ENCODE measurements at regions not wholly inside any gene's neighbourhood (a gene's known extent, or its start where the extent isn't known, plus 50 kb on each side); places are given as distances from the start of the nearest gene placed in this dataset.
"Not testable (repeated sequence)": the region's sequence is repeated elsewhere in the genome, so short reads cannot be mapped to it uniquely, and the experiment has no call there.

DNA sequence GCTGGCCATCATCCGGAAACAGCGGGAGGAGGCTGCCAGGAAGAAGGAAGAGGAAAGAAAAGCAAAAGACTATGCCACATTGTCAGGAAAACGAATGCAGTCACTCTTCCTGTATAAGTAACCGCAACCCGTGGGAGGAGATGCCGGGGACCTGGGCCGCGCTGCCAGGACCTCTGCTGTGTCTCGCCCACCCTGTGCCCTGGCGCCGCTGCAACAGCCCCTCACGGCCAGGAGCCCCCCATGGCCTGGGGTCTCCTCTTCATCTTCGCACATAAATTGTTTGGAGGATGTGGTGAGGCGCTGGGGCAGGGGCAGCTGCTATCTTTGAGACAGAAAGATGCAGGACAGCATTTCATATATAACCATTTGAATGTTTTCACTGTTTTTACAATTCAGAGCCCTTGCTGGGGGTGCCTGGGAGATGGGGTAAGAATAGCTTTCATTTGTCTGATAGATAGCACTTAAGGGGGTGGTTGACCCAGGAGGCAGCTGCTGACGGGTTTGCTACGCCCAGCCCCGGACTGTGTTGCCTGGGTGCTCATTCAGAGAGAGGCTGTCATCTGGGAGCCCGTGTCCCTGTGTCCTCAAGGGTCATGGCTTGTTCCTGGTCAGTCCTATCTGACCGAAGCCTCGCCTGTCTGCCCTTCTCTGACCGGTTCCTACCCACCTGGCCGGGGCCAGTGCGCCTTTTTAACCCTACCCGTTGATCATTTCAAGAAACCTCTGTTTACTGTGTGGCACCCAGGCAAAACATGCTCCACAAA is 1067.7 kb upstream of the COX7C start:
- TF ChIP-seq EP300 (IDR thresholded peaks at IDR 0.05) (no peak), POLR2A (IDR thresholded peaks at IDR 0.05) (no peak), POLR2AphosphoS5 (IDR thresholded peaks at IDR 0.05) (no peak)
- TF ChIP-seq, protein P1, sequence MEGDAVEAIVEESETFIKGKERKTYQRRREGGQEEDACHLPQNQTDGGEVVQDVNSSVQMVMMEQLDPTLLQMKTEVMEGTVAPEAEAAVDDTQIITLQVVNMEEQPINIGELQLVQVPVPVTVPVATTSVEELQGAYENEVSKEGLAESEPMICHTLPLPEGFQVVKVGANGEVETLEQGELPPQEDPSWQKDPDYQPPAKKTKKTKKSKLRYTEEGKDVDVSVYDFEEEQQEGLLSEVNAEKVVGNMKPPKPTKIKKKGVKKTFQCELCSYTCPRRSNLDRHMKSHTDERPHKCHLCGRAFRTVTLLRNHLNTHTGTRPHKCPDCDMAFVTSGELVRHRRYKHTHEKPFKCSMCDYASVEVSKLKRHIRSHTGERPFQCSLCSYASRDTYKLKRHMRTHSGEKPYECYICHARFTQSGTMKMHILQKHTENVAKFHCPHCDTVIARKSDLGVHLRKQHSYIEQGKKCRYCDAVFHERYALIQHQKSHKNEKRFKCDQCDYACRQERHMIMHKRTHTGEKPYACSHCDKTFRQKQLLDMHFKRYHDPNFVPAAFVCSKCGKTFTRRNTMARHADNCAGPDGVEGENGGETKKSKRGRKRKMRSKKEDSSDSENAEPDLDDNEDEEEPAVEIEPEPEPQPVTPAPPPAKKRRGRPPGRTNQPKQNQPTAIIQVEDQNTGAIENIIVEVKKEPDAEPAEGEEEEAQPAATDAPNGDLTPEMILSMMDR (IDR thresholded peaks at IDR 0.05): no peak
- no peak for DNase-seq (ENCODE audit: low spot score in 2 of 2)
- H3K27me3 ChIP-seq: no peaks in the 10 kb centered on the region
- WGBS: 90% methylated on average over 24 of the region's 24 CpGs
- no peak overlapping the region for H3K4me3 ChIP-seq
- H3K4me1 ChIP-seq: no peaks in the 10 kb centered on the region
- H3K36me3 ChIP-seq: no peaks in the 10 kb centered on the region
- no peak overlapping the region for H3K27ac ChIP-seq
- peaks cover 14% of the 10 kb centered on the region for H3K9me3 ChIP-seq

DNA sequence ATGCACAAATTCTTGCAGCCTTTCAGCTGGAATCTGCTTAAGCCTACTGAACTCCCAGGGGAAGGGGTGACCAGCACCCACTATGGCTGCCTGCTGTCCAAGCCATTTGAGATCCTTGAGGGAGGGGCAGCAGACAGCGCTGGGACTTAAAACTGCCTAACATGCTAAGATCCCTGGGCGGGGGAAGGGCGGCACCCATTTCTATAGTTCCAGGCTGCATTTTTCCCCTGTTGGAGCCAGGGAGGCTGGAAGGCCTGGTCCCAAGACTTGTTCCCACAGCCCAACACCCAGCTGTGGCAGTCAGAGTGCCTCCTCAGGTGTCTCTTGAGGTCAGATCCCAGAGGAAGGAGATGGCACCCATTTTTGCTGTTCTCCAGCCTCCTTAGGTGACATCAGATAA is 1061.3 kb upstream of the COX7C start:
- Histone ChIP-seq H3K9me3 (peaks cover 27% of the 10 kb centered on the region), H3K4me1 (no peaks in the 10 kb centered on the region), H3K27ac (no peak overlapping the region), H3K27me3 (no peaks in the 10 kb centered on the region), H3K4me3 (no peak overlapping the region), H3K36me3 (no peaks in the 10 kb centered on the region)
- TF ChIP-seq, protein P1 (IDR thresholded peaks at IDR 0.05): no peak
- TF ChIP-seq EP300 (IDR thresholded peaks at IDR 0.05): no peak
- TF ChIP-seq POLR2AphosphoS5 (IDR thresholded peaks at IDR 0.05): no peak
- TF ChIP-seq POLR2A (IDR thresholded peaks at IDR 0.05): no peak
- 93% methylated on average over 3 of the region's 3 CpGs for whole genome bisulfite sequencing
- peak in 1 of 2 donors; percentile 71 for DNase-seq (ENCODE audit: low spot score in 2 of 2)

DNA sequence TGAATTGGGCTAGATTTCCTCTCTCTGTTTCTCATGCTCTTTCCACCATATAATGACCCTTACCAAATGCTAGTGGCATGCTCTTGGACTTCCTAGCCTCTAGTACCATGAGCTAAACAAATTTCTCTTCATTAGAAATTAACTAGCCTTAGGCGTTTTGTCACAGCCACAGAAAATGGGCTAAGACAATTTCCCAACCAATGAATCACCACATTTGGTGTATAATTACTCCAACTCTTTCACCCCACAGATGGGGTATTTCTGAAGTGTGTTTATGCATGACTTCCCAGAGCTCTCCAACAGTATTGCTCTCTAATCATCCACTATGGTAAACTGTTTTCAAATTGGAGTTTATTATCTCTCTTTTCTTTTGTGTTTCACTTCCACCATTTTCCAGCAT is 1041.1 kb upstream of the COX7C start:
- no peaks in the 10 kb centered on the region for H3K36me3 ChIP-seq
- H3K4me3 ChIP-seq: no peak overlapping the region
- 75% methylated on average over 1 of the region's 1 CpG for WGBS
- H3K27me3 ChIP-seq: no peaks in the 10 kb centered on the region
- H3K4me1 ChIP-seq: no peaks in the 10 kb centered on the region
- no peak for DNase-seq (ENCODE audit: low spot score in 2 of 2)
- TF ChIP-seq POLR2A (IDR thresholded peaks at IDR 0.05) (no peak), EP300 (IDR thresholded peaks at IDR 0.05) (no peak), POLR2AphosphoS5 (IDR thresholded peaks at IDR 0.05) (no peak)
- TF ChIP-seq, protein P1 (IDR thresholded peaks at IDR 0.05): no peak
- no peaks in the 10 kb centered on the region for H3K9me3 ChIP-seq
- no peak overlapping the region for H3K27ac ChIP-seq

DNA sequence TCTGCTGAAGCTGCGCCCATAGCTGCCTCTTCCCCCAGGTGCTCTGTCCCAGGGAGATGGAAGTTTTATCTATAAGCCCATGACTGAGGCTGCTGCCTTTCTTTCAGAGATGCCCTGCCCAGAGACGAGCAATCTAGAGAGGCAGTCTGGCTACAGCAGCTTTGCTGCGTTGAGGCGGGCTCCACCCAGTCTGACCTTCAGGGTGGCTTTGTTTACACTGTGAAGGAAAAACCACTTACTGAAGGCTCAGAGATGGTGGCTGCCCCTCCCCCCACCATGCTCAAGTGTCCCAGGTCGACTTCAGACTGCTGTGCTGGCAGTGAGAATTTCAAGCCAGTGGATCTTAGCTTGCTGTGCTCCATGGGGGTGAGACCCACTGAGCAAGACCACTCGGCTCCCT is 1029.9 kb upstream of the COX7C start:
- not testable (repeated sequence) for H3K4me3 ChIP-seq; DNase-seq (ENCODE audit: low spot score in 2 of 2); H3K4me1 ChIP-seq; H3K27ac ChIP-seq; H3K9me3 ChIP-seq; H3K27me3 ChIP-seq; H3K36me3 ChIP-seq
- WGBS: 41% methylated on average over 4 of the region's 6 CpGs

DNA sequence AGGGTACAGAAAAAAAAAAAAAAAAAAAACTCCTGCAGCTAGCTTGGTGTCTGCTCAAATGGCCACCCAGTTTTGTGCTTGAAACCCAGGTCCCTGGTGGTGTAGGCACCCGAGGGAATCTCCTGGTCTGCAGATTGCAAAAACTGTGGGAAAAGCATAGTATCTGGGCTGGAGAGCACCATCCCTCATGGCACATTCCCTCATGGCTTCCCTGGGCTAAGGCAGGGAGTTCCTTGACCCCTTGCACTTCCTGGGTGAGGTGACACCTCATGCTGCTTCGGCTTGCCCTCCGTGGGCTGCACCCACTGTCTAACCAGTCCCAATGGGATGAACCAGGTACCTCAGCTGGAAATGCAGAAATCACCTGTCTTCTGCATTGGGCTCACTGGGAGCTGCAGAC is 1029.5 kb upstream of the COX7C start:
- 97% methylated on average over 3 of the region's 3 CpGs for WGBS

DNA sequence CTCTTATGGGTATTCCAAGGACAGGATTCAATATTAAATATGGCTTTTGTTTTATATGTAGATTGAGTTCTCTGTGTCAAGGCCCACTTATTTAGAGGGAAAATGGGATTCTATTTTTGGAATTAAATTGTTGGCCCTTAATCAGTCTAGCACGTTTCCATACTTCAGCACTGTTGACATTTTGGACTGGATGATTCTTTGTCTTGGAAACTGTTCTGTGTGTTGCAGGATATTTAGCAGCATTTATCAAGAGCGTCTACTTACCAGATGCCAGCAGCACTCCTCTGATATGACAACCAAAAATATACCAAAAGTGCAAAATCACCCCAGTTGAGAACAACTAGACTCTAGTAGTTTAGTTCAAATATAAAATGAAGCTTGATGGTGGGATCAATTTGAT is 1027.0 kb upstream of the COX7C start:
- no peak for DNase-seq (ENCODE audit: low spot score in 2 of 2)
- no peaks in the 10 kb centered on the region for H3K27me3 ChIP-seq
- no peak overlapping the region for H3K27ac ChIP-seq
- H3K9me3 ChIP-seq: peaks cover 5% of the 10 kb centered on the region
- no peaks in the 10 kb centered on the region for H3K4me1 ChIP-seq
- TF ChIP-seq POLR2A (IDR thresholded peaks at IDR 0.05) (no peak), POLR2AphosphoS5 (IDR thresholded peaks at IDR 0.05) (no peak), EP300 (IDR thresholded peaks at IDR 0.05) (no peak)
- TF ChIP-seq, protein P1 (IDR thresholded peaks at IDR 0.05): no peak
- no peaks in the 10 kb centered on the region for H3K36me3 ChIP-seq
- WGBS: 45% methylated on average over 2 of the region's 2 CpGs
- no peak overlapping the region for H3K4me3 ChIP-seq

More for the DNA sequence above, 1029.5 kb upstream of the COX7C start:
- not testable (repeated sequence) for H3K36me3 ChIP-seq; H3K27me3 ChIP-seq; H3K27ac ChIP-seq; DNase-seq (ENCODE audit: low spot score in 2 of 2); H3K4me1 ChIP-seq; H3K4me3 ChIP-seq; H3K9me3 ChIP-seq
